T-helper 1 cell treated with Interleukin-12 subunit alpha and Interleukin-12 subunit beta and Interleukin-4 antibody, amounts not matched to agents 30 μg/mL and 1 μg/mL, for 36 hours (primary cell): ENCODE measurements at regions not wholly inside any gene's neighbourhood (a gene's known extent, or its start where the extent isn't known, plus 50 kb on each side); places are given as distances from the start of the nearest gene placed in this dataset.

ENCODE experiments used
- H3K27ac Mint-ChIP-seq: one replicate; pipeline ENCODE4 v1.8.0; 2021; ENCODE audit warnings: mild to moderate bottlenecking, mixed read lengths
- H3K27me3 Mint-ChIP-seq: one replicate; pipeline ENCODE4 v1.8.0; 2021; ENCODE audit warnings: low read depth, mixed read lengths
- H3K36me3 Mint-ChIP-seq: one replicate; pipeline ENCODE4 v1.8.0; 2021; ENCODE audit warnings: low read depth, mixed read lengths
- H3K4me1 Mint-ChIP-seq: one replicate; pipeline ENCODE4 v1.8.0; 2021; ENCODE audit warnings: low read depth, mixed read lengths
- H3K4me3 Mint-ChIP-seq: one replicate; pipeline ENCODE4 v1.8.0; 2021; ENCODE audit warnings: mild to moderate bottlenecking, moderate library complexity, mixed read lengths
- H3K9me3 Mint-ChIP-seq: one replicate; pipeline ENCODE4 v1.8.0; 2021; ENCODE audit warnings: mixed read lengths

GRCh38 chr16:66295213-66295612 lies 71.3 kb upstream of the CDH5 start:
- Mint-ChIP-seq H3K4me1 (peaks cover 8% of the 10 kb centered on the region), H3K9me3 (peaks cover 5% of the 10 kb centered on the region), H3K27ac (no peak overlapping the region), H3K4me3 (no peak overlapping the region), H3K27me3 (peaks cover 9% of the 10 kb centered on the region), H3K36me3 (no peaks in the 10 kb centered on the region)

DNA sequence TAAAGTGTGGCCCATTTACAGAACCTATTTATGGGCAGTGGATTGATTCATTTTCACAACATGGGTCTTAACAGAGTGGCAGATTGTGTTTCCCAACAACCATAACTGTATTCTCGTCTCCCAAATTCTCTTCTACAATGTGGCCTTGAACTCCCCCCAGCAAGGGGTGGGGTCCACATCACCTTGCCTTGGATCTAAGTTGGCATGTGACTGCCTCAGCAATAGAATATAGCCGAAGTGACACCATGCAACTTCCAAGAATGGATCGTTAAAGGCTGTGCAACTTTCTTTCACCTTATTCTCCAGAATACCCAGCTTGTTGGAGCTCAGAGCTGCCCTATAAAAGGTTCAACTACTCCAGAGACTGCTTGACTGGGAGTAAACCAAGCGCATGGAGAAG lies 72.0 kb upstream of the CDH5 start:
- no peaks in the 10 kb centered on the region for H3K36me3 Mint-ChIP-seq
- peaks cover 6% of the 10 kb centered on the region for H3K4me1 Mint-ChIP-seq
- H3K4me3 Mint-ChIP-seq, result no peak overlapping the region
- H3K9me3 Mint-ChIP-seq, result peaks cover 5% of the 10 kb centered on the region
- no peak overlapping the region for H3K27ac Mint-ChIP-seq
- peaks cover 9% of the 10 kb centered on the region for H3K27me3 Mint-ChIP-seq

GRCh38 chr16:66293932-66294331 lies 72.6 kb upstream of the CDH5 start:
- H3K4me1 Mint-ChIP-seq, result peaks cover under 1% of the 10 kb centered on the region
- H3K27ac Mint-ChIP-seq, result no peak overlapping the region
- no peak overlapping the region for H3K4me3 Mint-ChIP-seq
- peaks cover under 1% of the 10 kb centered on the region for H3K9me3 Mint-ChIP-seq
- no peaks in the 10 kb centered on the region for H3K36me3 Mint-ChIP-seq
- H3K27me3 Mint-ChIP-seq, result peaks cover 9% of the 10 kb centered on the region

DNA sequence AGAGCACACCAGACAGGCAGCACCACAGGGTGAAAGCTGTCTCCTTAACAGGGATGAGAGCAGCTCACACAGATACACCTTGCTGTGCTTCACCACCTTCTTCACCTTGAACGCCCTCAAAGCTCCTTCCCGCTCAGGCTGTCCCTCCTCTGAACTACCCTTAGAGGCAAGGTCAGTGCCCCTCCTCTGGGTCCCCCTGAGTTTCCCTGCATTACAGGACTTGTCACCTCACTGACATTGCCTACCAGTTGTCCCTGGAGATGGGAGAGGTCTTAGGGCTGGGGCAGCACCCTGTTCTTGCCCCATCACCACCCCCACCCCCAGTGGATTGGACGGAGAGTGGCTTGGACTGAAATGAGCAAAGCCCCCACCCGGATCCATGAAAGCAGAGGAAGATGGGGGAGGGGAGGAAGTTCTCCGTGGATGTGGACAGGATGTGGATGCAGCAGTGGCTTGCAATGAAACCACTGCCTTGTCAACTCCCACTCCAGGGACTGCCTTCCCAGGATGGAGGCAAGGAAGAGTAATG lies 73.2 kb upstream of the CDH5 start:
- Mint-ChIP-seq H3K27ac (no peak overlapping the region), H3K27me3 (peaks cover 9% of the 10 kb centered on the region), H3K4me1 (no peaks in the 10 kb centered on the region), H3K4me3 (no peak overlapping the region), H3K9me3 (no peaks in the 10 kb centered on the region), H3K36me3 (no peaks in the 10 kb centered on the region)

GRCh38 chr16:66292241-66292935 lies 74.1 kb upstream of the CDH5 start:
- Mint-ChIP-seq H3K27me3 (peaks cover 9% of the 10 kb centered on the region), H3K27ac (no peak overlapping the region), H3K36me3 (no peaks in the 10 kb centered on the region), H3K4me3 (no peak overlapping the region), H3K9me3 (no peaks in the 10 kb centered on the region), H3K4me1 (no peaks in the 10 kb centered on the region)

GRCh38 chr16:66291833-66292232 lies 74.7 kb upstream of the CDH5 start:
- H3K4me3 Mint-ChIP-seq, result no peak overlapping the region
- peaks cover 9% of the 10 kb centered on the region for H3K27me3 Mint-ChIP-seq
- no peaks in the 10 kb centered on the region for H3K9me3 Mint-ChIP-seq
- H3K27ac Mint-ChIP-seq, result no peak overlapping the region
- H3K4me1 Mint-ChIP-seq, result no peaks in the 10 kb centered on the region
- H3K36me3 Mint-ChIP-seq, result no peaks in the 10 kb centered on the region

- H3K9me3 Mint-ChIP-seq, result no peaks in the 10 kb centered on the region
- H3K27me3 Mint-ChIP-seq, result peaks cover 9% of the 10 kb centered on the region
- no peak overlapping the region for H3K27ac Mint-ChIP-seq
- no peak overlapping the region for H3K4me3 Mint-ChIP-seq
- H3K4me1 Mint-ChIP-seq, result no peaks in the 10 kb centered on the region
- no peaks in the 10 kb centered on the region for H3K36me3 Mint-ChIP-seq
Observed at GRCh38 chr16:66290431-66290830, 76.1 kb upstream of the CDH5 start.

DNA sequence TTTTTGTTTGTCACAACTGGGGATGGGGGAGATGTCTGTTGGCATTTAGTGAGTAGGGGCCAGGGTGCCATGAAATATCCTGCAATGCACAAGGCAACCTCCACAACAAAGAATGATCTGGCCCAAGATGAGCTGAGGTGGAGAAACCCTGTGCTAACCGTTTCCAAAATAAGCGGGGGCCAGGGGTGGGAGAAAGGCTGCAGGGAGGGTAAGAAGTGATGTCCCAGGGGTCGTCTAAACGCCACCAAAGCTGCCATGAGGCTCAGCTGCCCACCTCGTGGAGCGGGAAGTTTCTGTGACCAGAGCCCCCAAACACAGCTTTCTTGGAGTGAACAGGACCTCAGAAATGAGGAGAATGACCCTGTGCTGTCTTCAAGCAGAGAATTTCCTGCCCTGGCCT lies 76.5 kb upstream of the CDH5 start:
- Mint-ChIP-seq H3K27ac (no peak overlapping the region), H3K4me3 (no peak overlapping the region), H3K27me3 (peaks cover 9% of the 10 kb centered on the region), H3K4me1 (no peaks in the 10 kb centered on the region), H3K9me3 (no peaks in the 10 kb centered on the region), H3K36me3 (no peaks in the 10 kb centered on the region)

GRCh38 chr16:66289051-66289680 lies 77.3 kb upstream of the CDH5 start:
- Mint-ChIP-seq H3K4me3 (no peak overlapping the region), H3K36me3 (no peaks in the 10 kb centered on the region), H3K4me1 (no peaks in the 10 kb centered on the region), H3K27me3 (peaks cover 9% of the 10 kb centered on the region), H3K27ac (no peak overlapping the region), H3K9me3 (no peaks in the 10 kb centered on the region)

DNA sequence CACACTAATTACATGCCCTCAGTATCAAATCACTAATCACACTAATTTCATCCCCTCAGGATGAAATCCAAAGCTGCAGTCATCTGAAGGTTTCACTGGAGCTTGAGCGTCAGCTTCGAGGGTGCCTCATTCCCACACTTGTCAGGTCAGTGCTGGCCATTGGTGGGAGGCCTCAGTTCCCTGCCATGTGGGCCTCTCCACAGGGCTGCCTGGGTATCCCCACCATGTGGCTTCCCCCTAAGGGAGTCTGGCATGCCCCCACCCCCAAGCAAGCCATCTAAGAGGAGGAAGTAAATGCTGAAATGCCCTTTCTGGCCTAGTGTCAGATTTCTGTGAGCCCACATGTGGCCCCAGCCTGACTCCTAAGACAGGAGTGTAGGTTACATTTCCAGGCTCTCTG lies 78.6 kb upstream of the CDH5 start:
- Mint-ChIP-seq H3K36me3 (no peaks in the 10 kb centered on the region), H3K9me3 (no peaks in the 10 kb centered on the region), H3K4me1 (no peaks in the 10 kb centered on the region), H3K27me3 (peaks cover 4% of the 10 kb centered on the region), H3K27ac (no peak overlapping the region), H3K4me3 (no peak overlapping the region)

- Mint-ChIP-seq H3K4me3 (no peak overlapping the region), H3K27ac (no peak overlapping the region), H3K9me3 (no peaks in the 10 kb centered on the region), H3K36me3 (no peaks in the 10 kb centered on the region), H3K4me1 (no peaks in the 10 kb centered on the region), H3K27me3 (peaks cover 2% of the 10 kb centered on the region)
Observed at GRCh38 chr16:66287416-66287815, 79.1 kb upstream of the CDH5 start.

DNA sequence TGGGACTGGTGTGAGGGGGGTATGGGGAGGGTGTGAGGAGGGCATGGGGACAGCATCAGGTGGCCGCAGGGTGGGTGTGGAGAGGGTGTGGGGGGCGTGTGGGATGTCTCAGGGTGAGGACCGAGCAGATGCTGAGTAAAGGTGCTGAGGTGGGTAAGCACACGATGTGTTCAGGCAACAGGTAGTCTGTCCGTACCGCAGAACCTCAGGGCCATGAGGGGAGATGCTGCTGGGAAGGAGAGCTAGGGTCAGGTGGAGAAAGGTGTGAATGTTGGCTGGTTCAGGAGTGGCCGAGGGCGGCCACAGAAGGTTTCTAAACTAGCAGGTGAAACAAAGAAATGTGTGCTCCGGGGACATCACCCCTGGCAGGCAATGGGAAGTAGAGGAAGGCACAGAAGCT lies 80.0 kb upstream of the CDH5 start:
- Mint-ChIP-seq H3K27me3 (peaks cover 4% of the 10 kb centered on the region), H3K9me3 (no peaks in the 10 kb centered on the region), H3K4me1 (no peaks in the 10 kb centered on the region), H3K36me3 (no peaks in the 10 kb centered on the region), H3K27ac (no peak overlapping the region), H3K4me3 (no peak overlapping the region)

DNA sequence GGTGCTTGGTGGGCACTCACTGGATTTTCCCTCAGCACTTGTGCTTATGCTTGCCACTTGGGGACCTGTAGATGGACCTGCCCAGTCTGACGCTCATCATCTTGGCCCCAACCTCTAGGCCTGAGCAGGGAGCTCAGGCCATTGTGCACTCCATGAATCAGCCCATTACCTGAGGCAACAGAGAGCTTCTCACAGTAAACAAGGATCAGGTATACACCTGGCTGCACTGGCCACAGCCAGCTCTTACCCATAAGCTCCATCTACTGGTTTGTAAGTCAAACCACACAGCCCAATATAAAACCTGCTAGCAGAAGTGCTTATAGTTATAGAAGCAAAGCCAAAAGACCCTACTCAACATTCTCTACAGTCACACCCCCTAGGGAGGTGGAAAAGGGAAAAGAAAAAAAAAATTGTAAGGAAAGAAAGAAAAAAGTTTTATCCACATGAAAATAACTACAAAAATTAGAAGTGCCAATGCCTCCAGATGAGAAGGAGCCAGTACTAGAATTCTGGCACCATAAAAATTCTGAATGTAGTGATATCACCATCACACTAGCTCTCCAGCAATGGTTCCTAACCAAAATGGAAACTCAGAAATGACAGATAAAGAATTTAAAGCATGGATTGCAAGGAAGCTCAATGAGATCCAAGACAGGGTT lies 87.8 kb upstream of the CDH5 start:
- H3K9me3 Mint-ChIP-seq, result peaks cover 14% of the 10 kb centered on the region
- peaks cover 23% of the 10 kb centered on the region for H3K27me3 Mint-ChIP-seq
- H3K4me1 Mint-ChIP-seq, result peaks cover 4% of the 10 kb centered on the region
- no peaks in the 10 kb centered on the region for H3K36me3 Mint-ChIP-seq
- no peak overlapping the region for H3K27ac Mint-ChIP-seq
- H3K4me3 Mint-ChIP-seq, result no peak overlapping the region

GRCh38 chr16:66278111-66278531 lies 88.4 kb upstream of the CDH5 start:
- peaks cover 28% of the 10 kb centered on the region for H3K27me3 Mint-ChIP-seq
- no peaks in the 10 kb centered on the region for H3K36me3 Mint-ChIP-seq
- H3K4me1 Mint-ChIP-seq, result peaks cover 4% of the 10 kb centered on the region
- H3K27ac Mint-ChIP-seq, result no peak overlapping the region
- H3K9me3 Mint-ChIP-seq, result peaks cover 14% of the 10 kb centered on the region
- no peak overlapping the region for H3K4me3 Mint-ChIP-seq
